Left lobe of liver (tissue), 2 donors: ENCODE measurements at regions not wholly inside any gene's neighbourhood (a gene's known extent, or its start where the extent isn't known, plus 50 kb on each side); places are given as distances from the start of the nearest gene placed in this dataset.
"Not testable (repeated sequence)": the region's sequence is repeated elsewhere in the genome, so short reads cannot be mapped to it uniquely, and the experiment has no call there.

ENCODE experiments used
- ATAC-seq: fragments of 200-7000 bp; cut with Tn5 transposase; one replicate; pipeline ENCODE4 v1.9.1; 2020; ENCODE audit warnings: mild to moderate bottlenecking, moderate library complexity
- DNase-seq: peaks from one replicate; pipeline ENCODE4 v3.0.0-alpha.2; 2020; ENCODE audit warnings: low spot score
- donor health status: DM: no; HTN: no; CAD: no; lungs with moderate emphysema.
- donor health status: DM: no; HTN: yes; CAD: no.

GRCh38 chr6:28824793-28825731 is 98.7 kb downstream of the TRIM27 start:
- DNase-seq (no peak), ATAC-seq (no peak)

- no peak for ATAC-seq
Observed at GRCh38 chr6:28825732-28826293, 98.0 kb downstream of the TRIM27 start.

GRCh38 chr6:28831683-28832082 is 92.1 kb downstream of the TRIM27 start:
- not testable (repeated sequence) for DNase-seq, ATAC-seq

More at GRCh38 chr6:28825732-28826293, 98.0 kb downstream of the TRIM27 start:
- DNase-seq, result no peak

GRCh38 chr6:28836703-28837102 is 87.1 kb downstream of the TRIM27 start:
- ATAC-seq, DNase-seq: not testable (repeated sequence)

GRCh38 chr6:28838289-28838633 is 85.5 kb downstream of the TRIM27 start:
- peak; percentile 72 for DNase-seq
- ATAC-seq, result peak; percentile 67

- peak; percentile 83 for DNase-seq
- ATAC-seq, result peak; percentile 88
Observed at GRCh38 chr6:28838634-28839442, 84.9 kb downstream of the TRIM27 start.

GRCh38 chr6:28839443-28840120 is 84.2 kb downstream of the TRIM27 start:
- ATAC-seq (no peak), DNase-seq (no peak)

- no peak for DNase-seq
- no peak for ATAC-seq
Observed at GRCh38 chr6:28841290-28841689, 82.5 kb downstream of the TRIM27 start.

- DNase-seq, ATAC-seq: not testable (repeated sequence)
Observed at GRCh38 chr6:28848756-28849155, 75.0 kb downstream of the TRIM27 start.
